Ascending aorta (tissue), 2 donors: ENCODE measurements at regions not wholly inside any gene's neighbourhood (a gene's known extent, or its start where the extent isn't known, plus 50 kb on each side); places are given as distances from the start of the nearest gene placed in this dataset.

Experiments
- DNase-seq, 2 donors: peaks; one replicate each; pipeline ENCODE4 v3.0.0-alpha.2; 2019; ENCODE audit warnings: low spot score in 2 of 2
- H3K27ac ChIP-seq, 2 donors: fragments of 200-600 bp; sonication (generic); one replicate each; pipeline ENCODE4 v1.5.1; 2016 to 2017; ENCODE audit warnings: mild to moderate bottlenecking in 1 of 2
- H3K27me3 ChIP-seq: fragments of 200-600 bp; sonication (generic); one replicate; pipeline ENCODE4 v1.5.1; 2017
- H3K36me3 ChIP-seq, 2 donors: fragments of 200-600 bp; sonication (generic); one replicate each; pipeline ENCODE4 v1.5.1; 2016
- H3K4me1 ChIP-seq, 2 donors: fragments of 200-600 bp; sonication (generic); one replicate each; pipeline ENCODE4 v1.5.1; 2016 to 2017; ENCODE audit warnings: mild to moderate bottlenecking in 1 of 2
- H3K4me3 ChIP-seq, 2 donors: fragments of 200-600 bp; sonication (generic); one replicate each; pipeline ENCODE4 v1.5.1; 2016 to 2017; ENCODE audit warnings: mild to moderate bottlenecking in 1 of 2
- H3K9me3 ChIP-seq, 2 donors: fragments of 200-600 bp; sonication (generic); one replicate each; pipeline ENCODE4 v1.5.1; 2016
- CTCF ChIP-seq, 3 experiments: fragments of 200-600 bp in 2 of 3; fragments of 450-650 bp in 1 of 3; sonication (generic) in 2 of 3; IDR thresholded peaks; one replicate each; pipeline ENCODE4 v1.5.1; 2016 to 2019; ENCODE audit warnings: antibody characterized with exemption in 3 of 3, mild to moderate bottlenecking in 1 of 3, moderate library complexity in 1 of 3
- intact Hi-C: fragments of 100-400 bp; cut with DNase I; formaldehyde crosslinking; loops from one replicate; pipeline ENCODE4 v1.15.1; 2023

GRCh38 chr3:70120357-70120966, 120.9 kb downstream of the SAMMSON start:
- Histone ChIP-seq H3K4me1 (no peaks in the 10 kb centered on the region), H3K27ac (no peak overlapping the region), H3K36me3 (no peaks in the 10 kb centered on the region), H3K9me3 (no peaks in the 10 kb centered on the region), H3K4me3 (no peak overlapping the region), H3K27me3 (no peaks in the 10 kb centered on the region)
- peak in 2 of 3 experiments; percentile 34 to 49 for TF ChIP-seq CTCF (IDR thresholded peaks at IDR 0.05)
- intact Hi-C loops: no loop called here
- DNase-seq: peak in 1 of 2 donors; percentile 79

- Histone ChIP-seq H3K36me3 (no peaks in the 10 kb centered on the region), H3K27ac (no peak overlapping the region), H3K27me3 (no peaks in the 10 kb centered on the region), H3K4me1 (no peaks in the 10 kb centered on the region), H3K9me3 (no peaks in the 10 kb centered on the region), H3K4me3 (no peak overlapping the region)
- TF ChIP-seq CTCF (IDR thresholded peaks at IDR 0.05): no peak
- DNase-seq: no peak
- intact Hi-C loops: no loop called here
Measured at GRCh38 chr3:70127192-70127591, 127.7 kb downstream of the SAMMSON start.

GRCh38 chr3:70137366-70137765, 137.8 kb downstream of the SAMMSON start:
- Histone ChIP-seq H3K4me3 (no peak overlapping the region), H3K4me1 (no peaks in the 10 kb centered on the region), H3K36me3 (no peaks in the 10 kb centered on the region), H3K9me3 (no peaks in the 10 kb centered on the region), H3K27ac (no peak overlapping the region), H3K27me3 (no peaks in the 10 kb centered on the region)
- DNase-seq: no peak
- intact Hi-C loops: no loop called here
- no peak for TF ChIP-seq CTCF (IDR thresholded peaks at IDR 0.05)

GRCh38 chr3:70138606-70139005, 139.1 kb downstream of the SAMMSON start:
- intact Hi-C loops: no loop called here
- no peak for TF ChIP-seq CTCF (IDR thresholded peaks at IDR 0.05)
- Histone ChIP-seq H3K4me1 (no peaks in the 10 kb centered on the region), H3K27ac (no peak overlapping the region), H3K27me3 (no peaks in the 10 kb centered on the region), H3K4me3 (no peak overlapping the region), H3K36me3 (no peaks in the 10 kb centered on the region), H3K9me3 (no peaks in the 10 kb centered on the region)
- no peak for DNase-seq
